Keratinocyte (primary cell): ENCODE measurements at regions not wholly inside any gene's neighbourhood (a gene's known extent, or its start where the extent isn't known, plus 50 kb on each side); places are given as distances from the start of the nearest gene placed in this dataset.

Source experiments
- CTCF ChIP-seq, 3 experiments: IDR thresholded peaks in 1 of 3; conservative IDR thresholded peaks in 1 of 3; optimal IDR thresholded peaks in 1 of 3; 2 replicates in 2 of 3; 3 replicates in 1 of 3; pipeline versions ENCODE3 to v1.5.1; 2011; ENCODE audit warnings: low read length in 3 of 3, mild to moderate bottlenecking in 3 of 3, moderate library complexity in 2 of 3, control low read depth in 1 of 3, inconsistent platforms in 1 of 3; ENCODE audit not compliant: insufficient read depth in 2 of 3; ENCODE audit errors: extremely low read depth in 1 of 3
- EZH2 ChIP-seq: IDR thresholded peaks from one replicate; pipeline ENCODE4 v1.6.1; 2012; ENCODE audit warnings: inconsistent platforms, mild to moderate bottlenecking, low read length, moderate library complexity

- TF ChIP-seq CTCF (optimal IDR thresholded peaks at IDR 0.05 in 1 of 3, IDR thresholded peaks at IDR 0.05 in 1 of 3, conservative IDR thresholded peaks at IDR 0.05 in 1 of 3; ENCODE audit: extremely low read depth in 1 of 3, insufficient read depth in 2 of 3, low read length in 3 of 3) (no peak), EZH2 (no peak)
Observed at GRCh38 chr3:14042680-14043079, 82.0 kb downstream of the CHCHD4 start.
